Esophagus (tissue), 2 donors: ENCODE measurements at regions not wholly inside any gene's neighbourhood (a gene's known extent, or its start where the extent isn't known, plus 50 kb on each side); places are given as distances from the start of the nearest gene placed in this dataset.

ENCODE experiments used
- H3K27ac ChIP-seq, 2 donors: one replicate each; pipeline ENCODE4 v1.5.1; 2013; ENCODE audit warnings: low read depth in 2 of 2, mild to moderate bottlenecking in 2 of 2, inconsistent platforms in 1 of 2, low read length in 1 of 2, moderate library complexity in 1 of 2
- H3K27me3 ChIP-seq, 2 donors: one replicate each; pipeline ENCODE4 v1.6.1; 2013; ENCODE audit warnings: low read length in 2 of 2, control low read depth in 1 of 2, mild to moderate bottlenecking in 1 of 2; ENCODE audit not compliant: insufficient read depth in 2 of 2, control insufficient read depth in 1 of 2
- H3K36me3 ChIP-seq, 2 donors: one replicate each; pipeline ENCODE4 v1.6.1; 2013; ENCODE audit warnings: low read length in 1 of 2; ENCODE audit not compliant: control insufficient read depth in 2 of 2, insufficient read depth in 2 of 2
- H3K4me1 ChIP-seq, 2 donors: one replicate each; pipeline ENCODE4 v1.6.1; 2013; ENCODE audit warnings: low read length in 1 of 2; ENCODE audit not compliant: control insufficient read depth in 2 of 2, insufficient read depth in 2 of 2
- H3K4me3 ChIP-seq, 2 donors: one replicate each; pipeline ENCODE4 v1.5.1; 2013; ENCODE audit warnings: low read length in 2 of 2, mild to moderate bottlenecking in 2 of 2, low read depth in 1 of 2, moderate library complexity in 1 of 2
- H3K9me3 ChIP-seq, 2 donors: one replicate each; pipeline ENCODE4 v1.6.1; 2013; ENCODE audit warnings: mild to moderate bottlenecking in 2 of 2, low read depth in 1 of 2, low read length in 1 of 2, moderate library complexity in 1 of 2; ENCODE audit not compliant: control insufficient read depth in 2 of 2, insufficient read depth in 1 of 2
- WGBS, 2 donors: extraction: QIAGEN DNeasy Blood & Tissue Kit; methylation state at CpG; one replicate each; pipeline ENCODE4 v1.1.7; 2013; 5-methylcytosine and 5-hydroxymethylcytosine counted together
- donor health status: healthy with polysubstance abuse.
- donor health status: Bipolar disorder and iron deficiency.

DNA sequence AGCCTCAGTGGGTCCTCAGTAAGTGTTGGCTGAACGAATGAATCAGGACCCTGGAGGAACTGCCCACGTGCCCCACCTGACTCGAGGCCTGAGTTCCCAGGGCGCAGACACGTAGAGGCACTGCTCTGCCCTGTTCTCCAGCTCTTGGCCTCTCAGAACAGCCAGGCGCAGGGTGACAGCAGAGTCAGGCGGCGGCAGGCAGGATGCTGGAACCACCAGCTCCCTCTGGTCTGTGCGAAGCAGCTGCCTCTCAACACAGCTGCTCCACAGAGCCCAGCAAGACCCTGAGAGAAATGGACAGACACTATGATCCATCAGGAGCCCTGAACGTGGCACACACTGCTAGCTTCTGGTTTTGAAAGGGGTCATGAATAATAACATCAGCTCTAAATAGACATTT, 53.1 kb upstream of the BCO1 start:
- Histone ChIP-seq H3K27ac (no peak overlapping the region), H3K9me3 (no peaks in the 10 kb centered on the region), H3K4me3 (no peak overlapping the region), H3K27me3 (no peaks in the 10 kb centered on the region), H3K36me3 (no peaks in the 10 kb centered on the region), H3K4me1 (peaks cover 0 to 5% of the 10 kb centered on the region in 2 donors)
- WGBS, 2 donors = 87 to 88% methylated on average over 10 of the region's 10 CpGs

DNA sequence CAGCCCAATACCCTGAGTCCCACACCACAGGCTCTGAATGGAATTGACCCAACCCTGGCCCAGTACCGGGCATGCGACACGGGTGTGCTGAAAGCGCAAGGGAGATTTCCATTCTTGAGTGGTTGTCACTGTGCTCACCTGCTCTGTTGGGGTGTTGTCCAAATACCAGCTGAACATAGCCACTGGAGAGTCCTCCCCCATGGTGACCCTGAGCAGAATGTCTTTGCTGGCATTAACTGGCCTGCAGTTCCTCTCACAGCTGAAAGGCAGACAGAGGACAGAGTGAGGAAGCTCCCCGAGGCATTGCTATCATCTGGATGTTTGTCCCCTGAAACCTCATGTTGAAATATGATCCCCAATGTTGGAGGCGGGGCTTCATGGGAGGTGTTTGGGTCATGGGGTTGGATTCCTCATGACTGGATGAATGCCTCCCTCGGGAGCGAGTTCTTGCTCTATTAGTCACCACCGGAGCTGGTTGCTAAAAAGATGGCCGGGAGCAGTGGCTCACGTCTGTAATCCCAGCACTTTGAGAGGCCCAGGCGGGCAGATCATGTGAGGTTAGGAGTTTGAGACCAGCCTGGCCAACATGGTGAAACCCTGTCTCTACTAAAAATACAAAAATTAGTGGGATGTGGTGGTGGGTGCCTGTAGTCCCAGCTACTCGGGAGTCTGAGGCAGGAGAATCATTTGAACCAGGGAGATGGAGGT, 57.3 kb upstream of the BCO1 start:
- H3K27me3 ChIP-seq = no peaks in the 10 kb centered on the region
- no peaks in the 10 kb centered on the region for H3K36me3 ChIP-seq
- H3K4me1 ChIP-seq = peaks cover 0 to 2% of the 10 kb centered on the region in 2 donors
- 20 to 24% methylated on average over 13 of the region's 13 CpGs for WGBS, 2 donors
- H3K27ac ChIP-seq = peak overlapping the region; percentile 50 to 62
- no peaks in the 10 kb centered on the region for H3K9me3 ChIP-seq
- H3K4me3 ChIP-seq = no peak overlapping the region

- Histone ChIP-seq H3K4me3 (no peak overlapping the region), H3K9me3 (no peaks in the 10 kb centered on the region), H3K36me3 (no peaks in the 10 kb centered on the region), H3K27ac (peak overlapping the region; percentile 50 to 62), H3K4me1 (peaks cover 0 to 2% of the 10 kb centered on the region in 2 donors), H3K27me3 (no peaks in the 10 kb centered on the region)
- WGBS, 2 donors = 65 to 72% methylated on average over 6 of the region's 6 CpGs
These were observed 57.9 kb upstream of the BCO1 start for GRCh38 chr16:81180578-81180977.

DNA sequence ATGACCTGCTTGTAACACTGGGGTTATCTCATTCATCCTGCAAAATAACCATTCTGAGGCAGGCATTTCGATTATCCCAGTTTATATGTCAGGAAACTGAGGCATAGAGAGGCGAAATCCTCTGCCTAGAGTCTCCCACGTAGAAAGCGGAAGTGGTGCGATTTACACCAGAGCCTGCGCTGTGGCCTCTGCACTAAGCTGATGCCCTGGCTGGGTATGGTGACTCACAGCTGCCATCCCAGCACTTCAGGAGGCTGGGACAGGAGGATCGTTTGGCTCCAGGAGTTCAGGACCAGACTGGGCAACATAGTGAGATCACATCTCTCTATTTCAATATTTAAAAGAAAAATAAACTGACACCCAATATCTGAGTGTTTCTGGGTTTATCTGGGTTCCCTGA, 59.3 kb upstream of the BCO1 start:
- Histone ChIP-seq H3K4me3 (no peak overlapping the region), H3K36me3 (no peaks in the 10 kb centered on the region), H3K27ac (no peak overlapping the region), H3K9me3 (no peaks in the 10 kb centered on the region), H3K27me3 (no peaks in the 10 kb centered on the region), H3K4me1 (peaks cover 0 to 2% of the 10 kb centered on the region in 2 donors)
- 85 to 87% methylated on average over 7 of the region's 7 CpGs for WGBS, 2 donors

DNA sequence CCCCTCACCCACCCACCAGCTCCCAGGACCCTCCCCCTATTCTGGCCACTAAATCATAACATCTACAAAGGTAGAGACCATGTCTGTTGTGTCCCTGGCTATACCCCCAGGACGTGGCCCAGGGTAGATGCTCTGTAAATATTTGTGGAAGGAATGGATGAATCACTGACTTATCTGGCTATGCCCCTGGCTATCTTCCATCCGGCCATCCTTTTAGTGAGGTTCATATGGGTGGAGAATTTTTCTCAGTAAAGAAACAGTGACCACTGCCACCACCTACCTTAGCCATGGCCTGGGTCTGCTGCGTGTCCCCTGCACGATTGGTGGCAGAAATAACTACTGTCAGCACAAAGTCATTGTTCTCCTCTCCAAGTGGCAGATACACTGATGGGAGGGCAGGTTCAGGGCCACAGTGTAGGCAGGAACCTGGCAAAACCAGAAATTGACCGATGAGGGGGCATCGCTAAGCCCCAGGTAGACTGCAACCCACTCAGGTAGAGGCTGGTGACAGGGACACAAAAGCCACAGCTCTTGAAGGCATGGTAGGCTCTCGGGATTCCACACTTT, 63.1 kb upstream of the BCO1 start:
- H3K4me3 ChIP-seq = no peak overlapping the region
- H3K9me3 ChIP-seq = no peaks in the 10 kb centered on the region
- no peaks in the 10 kb centered on the region for H3K36me3 ChIP-seq
- H3K27ac ChIP-seq = no peak overlapping the region
- H3K27me3 ChIP-seq = no peaks in the 10 kb centered on the region
- WGBS, 2 donors = 67 to 72% methylated on average over 7 of the region's 7 CpGs
- no peaks in the 10 kb centered on the region for H3K4me1 ChIP-seq

DNA sequence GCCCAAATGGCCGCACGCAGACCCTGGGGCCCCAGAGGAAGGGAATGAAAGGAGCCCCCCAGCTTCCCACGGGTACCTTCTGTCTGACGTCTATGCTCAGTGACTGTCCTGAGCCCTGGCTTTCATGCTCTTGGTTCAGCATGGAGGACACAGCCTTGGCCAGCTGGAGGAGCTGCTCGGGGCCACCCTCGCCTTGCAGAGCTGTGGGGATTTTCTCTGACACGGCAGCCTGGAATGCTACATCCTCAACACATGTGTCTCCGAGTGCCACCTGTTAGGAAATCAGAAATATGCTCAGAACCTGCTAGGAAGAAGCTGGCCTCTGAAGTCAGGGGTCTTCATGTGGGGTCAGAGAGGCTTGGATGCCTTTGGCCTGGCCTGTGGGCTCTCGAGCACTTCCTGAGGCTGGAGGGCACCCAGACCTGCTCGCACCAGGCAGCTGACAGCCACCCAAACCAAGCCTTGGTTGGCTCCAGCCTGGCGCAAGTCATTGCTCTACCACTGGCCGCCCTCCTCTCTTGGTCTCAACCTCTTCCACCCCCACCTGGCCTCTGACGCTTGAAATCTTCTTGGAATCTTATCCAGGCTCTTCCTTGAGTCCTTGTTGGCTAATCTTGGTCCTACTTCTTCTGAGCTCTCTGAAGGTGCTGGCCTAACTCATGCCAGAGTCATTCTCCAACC, 63.7 kb upstream of the BCO1 start:
- Histone ChIP-seq H3K27me3 (no peaks in the 10 kb centered on the region), H3K4me3 (no peak overlapping the region), H3K27ac (no peak overlapping the region), H3K9me3 (no peaks in the 10 kb centered on the region), H3K36me3 (no peaks in the 10 kb centered on the region), H3K4me1 (no peaks in the 10 kb centered on the region)
- WGBS, 2 donors = 81 to 87% methylated on average over 13 of the region's 13 CpGs

GRCh38 chr16:81172769-81173658, 65.5 kb upstream of the BCO1 start:
- no peaks in the 10 kb centered on the region for H3K4me1 ChIP-seq
- H3K9me3 ChIP-seq = no peaks in the 10 kb centered on the region
- no peaks in the 10 kb centered on the region for H3K27me3 ChIP-seq
- 71 to 74% methylated on average over 13 of the region's 13 CpGs for WGBS, 2 donors
- no peak overlapping the region for H3K27ac ChIP-seq
- H3K36me3 ChIP-seq = no peaks in the 10 kb centered on the region
- no peak overlapping the region for H3K4me3 ChIP-seq

GRCh38 chr16:81170824-81171223, 67.7 kb upstream of the BCO1 start:
- H3K27ac ChIP-seq = no peak overlapping the region
- 30 to 45% methylated on average over 7 of the region's 7 CpGs for WGBS, 2 donors
- H3K27me3 ChIP-seq = no peaks in the 10 kb centered on the region
- no peak overlapping the region for H3K4me3 ChIP-seq
- no peaks in the 10 kb centered on the region for H3K9me3 ChIP-seq
- H3K36me3 ChIP-seq = no peaks in the 10 kb centered on the region
- H3K4me1 ChIP-seq = no peaks in the 10 kb centered on the region

DNA sequence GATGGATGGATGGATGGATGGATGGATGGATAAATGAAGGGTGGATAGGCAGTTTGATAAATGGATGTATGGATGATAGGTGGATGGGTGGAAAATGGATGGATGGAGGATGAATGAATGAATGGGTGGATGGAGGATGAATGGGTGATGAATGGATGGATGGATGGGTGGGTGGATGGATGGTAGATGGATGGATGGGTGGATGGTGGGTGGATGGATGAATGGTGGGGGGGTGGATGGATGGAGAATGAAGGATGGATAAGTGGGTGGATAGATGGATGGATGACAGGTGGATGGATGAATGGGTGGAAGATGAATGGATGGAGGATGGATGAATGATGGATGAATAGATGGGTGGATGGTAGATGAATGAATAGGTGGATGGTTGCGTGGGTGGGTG, 70.1 kb upstream of the BCO1 start:
- Histone ChIP-seq H3K36me3 (no peaks in the 10 kb centered on the region), H3K9me3 (no peaks in the 10 kb centered on the region), H3K27me3 (no peaks in the 10 kb centered on the region), H3K4me3 (no peak overlapping the region), H3K4me1 (no peaks in the 10 kb centered on the region), H3K27ac (no peak overlapping the region)
- 83 to 87% methylated on average over 1 of the region's 1 CpG for WGBS, 2 donors
